Activated CD8-positive, alpha-beta T cell treated with anti-CD3 and anti-CD28 coated beads for 36 hours (primary cell): ENCODE measurements at regions not wholly inside any gene's neighbourhood (a gene's known extent, or its start where the extent isn't known, plus 50 kb on each side); places are given as distances from the start of the nearest gene placed in this dataset.

Experiments
- ATAC-seq: fragments of 200-7000 bp; cut with Tn5 transposase; one replicate; pipeline ENCODE4 v1.10.0; 2021; ENCODE audit warnings: mild to moderate bottlenecking, moderate library complexity
- CTCF ChIA-PET: fragments of 350-600 bp; sonication (Branson Sonifier 250); formaldehyde crosslinking; loops from one replicate; lab custom pipeline; 2021; ENCODE audit warnings: antibody characterized with exemption; lab: Charles Lee
- POLR2A ChIA-PET: fragments of 350-600 bp; sonication (Branson Sonifier 250); formaldehyde crosslinking; loops from one replicate; lab custom pipeline; 2021; ENCODE audit warnings: antibody characterized with exemption; lab: Charles Lee
- DNase-seq: peaks from one replicate; pipeline ENCODE4 v3.0.0-alpha.2; 2020
- H3K27ac Mint-ChIP-seq: one replicate; pipeline ENCODE4 v1.8.0; 2021; ENCODE audit warnings: mild to moderate bottlenecking, mixed read lengths
- H3K27me3 Mint-ChIP-seq: one replicate; pipeline ENCODE4 v1.8.0; 2021; ENCODE audit warnings: mixed read lengths
- H3K36me3 Mint-ChIP-seq: one replicate; pipeline ENCODE4 v1.8.0; 2021; ENCODE audit warnings: low read depth, mixed read lengths
- H3K4me1 Mint-ChIP-seq: one replicate; pipeline ENCODE4 v1.8.0; 2021; ENCODE audit warnings: low read depth, mixed read lengths
- H3K4me3 Mint-ChIP-seq: one replicate; pipeline ENCODE4 v1.8.0; 2021; ENCODE audit warnings: mild to moderate bottlenecking, moderate library complexity, mixed read lengths
- H3K9me3 Mint-ChIP-seq: one replicate; pipeline ENCODE4 v1.8.0; 2021; ENCODE audit warnings: mixed read lengths
- intact Hi-C: fragments of 100-400 bp; cut with micrococcal nuclease; formaldehyde crosslinking; loops from one replicate; pipeline ENCODE4 v1.10.0; 2022
- TF ChIP-seq, protein P1 (sequence below): fragments of 200-600 bp; IDR thresholded peaks from one replicate; pipeline ENCODE4 v1.8.0; 2022; ENCODE audit warnings: antibody characterized with exemption, mild to moderate bottlenecking

DNA sequence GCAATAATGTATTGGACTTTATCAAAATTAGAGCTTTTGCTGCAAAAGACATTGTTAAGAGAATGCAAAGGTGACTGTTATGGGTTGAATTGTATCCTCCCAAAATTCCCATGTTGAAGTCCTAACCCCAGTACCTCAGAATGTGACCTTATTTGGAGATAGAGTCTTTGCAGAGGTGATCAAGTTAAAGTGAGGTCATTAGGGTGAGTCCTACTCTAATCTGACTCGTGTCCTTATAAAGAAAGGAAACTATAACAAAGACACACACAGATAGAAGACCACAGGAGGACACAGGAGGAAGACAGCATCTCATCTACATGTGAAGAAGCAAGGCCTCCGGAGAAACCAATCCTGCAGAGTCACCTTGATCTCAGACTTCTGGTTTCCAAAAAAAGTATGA is 1011.2 kb downstream of the TBC1D22A start:
- intact Hi-C loops = no loop called here
- DNase-seq = no peak
- Mint-ChIP-seq H3K9me3 (no peaks in the 10 kb centered on the region), H3K27ac (no peak overlapping the region), H3K4me1 (no peaks in the 10 kb centered on the region), H3K27me3 (peaks cover 5% of the 10 kb centered on the region), H3K4me3 (no peak overlapping the region), H3K36me3 (no peaks in the 10 kb centered on the region)
- no peak for ATAC-seq
- TF ChIP-seq, protein P1, sequence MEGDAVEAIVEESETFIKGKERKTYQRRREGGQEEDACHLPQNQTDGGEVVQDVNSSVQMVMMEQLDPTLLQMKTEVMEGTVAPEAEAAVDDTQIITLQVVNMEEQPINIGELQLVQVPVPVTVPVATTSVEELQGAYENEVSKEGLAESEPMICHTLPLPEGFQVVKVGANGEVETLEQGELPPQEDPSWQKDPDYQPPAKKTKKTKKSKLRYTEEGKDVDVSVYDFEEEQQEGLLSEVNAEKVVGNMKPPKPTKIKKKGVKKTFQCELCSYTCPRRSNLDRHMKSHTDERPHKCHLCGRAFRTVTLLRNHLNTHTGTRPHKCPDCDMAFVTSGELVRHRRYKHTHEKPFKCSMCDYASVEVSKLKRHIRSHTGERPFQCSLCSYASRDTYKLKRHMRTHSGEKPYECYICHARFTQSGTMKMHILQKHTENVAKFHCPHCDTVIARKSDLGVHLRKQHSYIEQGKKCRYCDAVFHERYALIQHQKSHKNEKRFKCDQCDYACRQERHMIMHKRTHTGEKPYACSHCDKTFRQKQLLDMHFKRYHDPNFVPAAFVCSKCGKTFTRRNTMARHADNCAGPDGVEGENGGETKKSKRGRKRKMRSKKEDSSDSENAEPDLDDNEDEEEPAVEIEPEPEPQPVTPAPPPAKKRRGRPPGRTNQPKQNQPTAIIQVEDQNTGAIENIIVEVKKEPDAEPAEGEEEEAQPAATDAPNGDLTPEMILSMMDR = no peak
- ChIA-PET CTCF (no interaction called here), POLR2A (no interaction called here)

DNA sequence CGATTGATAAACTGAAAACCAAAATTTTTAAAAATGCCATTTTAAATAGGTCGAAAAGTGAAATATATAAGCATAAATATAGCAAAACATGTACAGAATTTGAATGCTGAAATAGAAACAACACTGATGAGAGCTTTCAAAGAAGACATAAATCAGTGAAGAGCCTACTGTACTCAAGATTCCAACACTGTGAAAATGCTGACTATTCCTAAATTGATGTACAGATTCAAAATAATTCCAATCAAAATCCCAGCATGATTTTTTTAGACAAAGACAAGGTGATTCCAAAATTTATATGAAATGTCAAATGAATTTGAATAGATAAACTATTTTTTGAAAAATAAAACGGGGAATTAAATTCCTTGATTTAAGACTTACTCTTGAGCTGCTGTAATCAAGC is 1010.4 kb downstream of the TBC1D22A start:
- no peak overlapping the region for H3K27ac Mint-ChIP-seq
- H3K27me3 Mint-ChIP-seq = peaks cover 5% of the 10 kb centered on the region
- ATAC-seq (no peak), DNase-seq (no peak)
- H3K36me3 Mint-ChIP-seq = no peaks in the 10 kb centered on the region
- intact Hi-C loops = no loop called here
- H3K4me1 Mint-ChIP-seq = no peaks in the 10 kb centered on the region
- H3K4me3 Mint-ChIP-seq = no peak overlapping the region
- POLR2A ChIA-PET = no interaction called here
- H3K9me3 Mint-ChIP-seq = no peaks in the 10 kb centered on the region
- TF ChIP-seq, protein P1 = no peak
- CTCF ChIA-PET = no interaction called here

DNA sequence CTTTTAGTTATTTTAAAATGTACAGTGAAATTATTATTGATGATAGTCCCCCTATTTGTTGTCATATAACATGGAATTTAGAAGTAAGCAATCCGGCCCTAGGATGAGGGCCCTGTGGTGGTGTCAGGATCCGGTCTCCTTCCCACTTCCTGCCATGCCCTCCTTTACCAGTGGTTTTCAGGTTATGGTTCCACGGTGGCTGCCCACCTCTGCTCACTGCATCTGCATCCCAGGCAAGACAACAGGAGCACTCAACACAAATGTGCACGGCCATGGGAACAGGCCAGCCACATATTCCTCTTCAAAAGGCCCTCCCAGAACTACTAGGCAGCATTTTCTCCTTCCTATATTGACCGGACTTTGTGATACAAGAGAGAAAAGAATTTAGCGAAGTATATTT is 1007.2 kb downstream of the TBC1D22A start:
- intact Hi-C loops = no loop called here

DNA sequence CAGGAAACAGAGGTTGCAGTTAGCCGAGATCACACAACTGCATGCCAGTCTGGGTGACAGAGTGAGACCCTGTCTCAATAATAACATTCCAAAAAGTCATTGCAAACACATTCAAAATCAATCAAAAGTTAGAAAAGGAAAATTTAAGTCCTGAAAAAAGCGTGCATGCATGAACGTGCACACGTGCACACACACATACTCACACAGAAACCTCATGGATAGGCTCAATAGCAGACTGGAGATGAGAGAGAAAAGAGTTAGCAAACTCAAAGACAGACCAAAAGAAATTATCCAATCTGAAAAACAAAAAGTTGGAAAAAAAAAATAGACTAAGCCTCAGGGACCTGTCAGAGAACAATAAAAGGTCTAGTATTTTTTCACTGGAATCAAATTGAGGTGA is 1005.6 kb downstream of the TBC1D22A start:
- ChIA-PET POLR2A (no interaction called here), CTCF (no interaction called here)
- ATAC-seq = no peak
- no peaks in the 10 kb centered on the region for H3K4me1 Mint-ChIP-seq
- no peak for DNase-seq
- no peaks in the 10 kb centered on the region for H3K9me3 Mint-ChIP-seq
- TF ChIP-seq, protein P1 = no peak
- H3K27ac Mint-ChIP-seq = no peak overlapping the region
- H3K27me3 Mint-ChIP-seq = peaks cover 20% of the 10 kb centered on the region
- intact Hi-C loops = no loop called here
- H3K36me3 Mint-ChIP-seq = no peaks in the 10 kb centered on the region
- no peak overlapping the region for H3K4me3 Mint-ChIP-seq

More for the DNA sequence above, 1007.2 kb downstream of the TBC1D22A start:
- H3K4me1 Mint-ChIP-seq = no peaks in the 10 kb centered on the region
- DNase-seq (no peak), ATAC-seq (no peak)
- peaks cover 17% of the 10 kb centered on the region for H3K27me3 Mint-ChIP-seq
- H3K36me3 Mint-ChIP-seq = no peaks in the 10 kb centered on the region
- H3K27ac Mint-ChIP-seq = no peak overlapping the region
- TF ChIP-seq, protein P1 = no peak
- no peaks in the 10 kb centered on the region for H3K9me3 Mint-ChIP-seq
- ChIA-PET POLR2A (no interaction called here), CTCF (no interaction called here)
- H3K4me3 Mint-ChIP-seq = no peak overlapping the region

DNA sequence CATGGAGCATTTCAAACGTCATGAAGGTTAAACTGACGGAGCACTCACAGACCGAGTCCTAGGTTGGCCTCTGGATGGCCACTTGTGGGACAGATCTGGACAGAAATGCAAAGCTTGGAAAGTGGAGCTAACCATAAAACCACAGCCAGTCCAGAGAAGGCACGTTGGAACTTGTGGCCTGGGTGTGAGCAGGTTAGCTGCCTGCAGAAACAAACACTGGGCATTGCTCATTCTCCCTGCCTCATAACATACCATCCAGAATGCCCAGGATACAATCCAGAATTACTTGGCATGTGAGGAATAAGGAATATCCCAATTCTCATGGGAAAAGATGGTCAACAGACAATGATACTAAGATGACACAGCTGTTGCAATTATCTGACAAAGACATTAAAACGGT is 1005.0 kb downstream of the TBC1D22A start:
- H3K4me3 Mint-ChIP-seq = no peak overlapping the region
- H3K36me3 Mint-ChIP-seq = no peaks in the 10 kb centered on the region
- TF ChIP-seq, protein P1 = no peak
- H3K4me1 Mint-ChIP-seq = no peaks in the 10 kb centered on the region
- ChIA-PET CTCF (no interaction called here), POLR2A (no interaction called here)
- intact Hi-C loops = no loop called here
- ATAC-seq (no peak), DNase-seq (no peak)
- no peak overlapping the region for H3K27ac Mint-ChIP-seq
- peaks cover 20% of the 10 kb centered on the region for H3K27me3 Mint-ChIP-seq
- H3K9me3 Mint-ChIP-seq = no peaks in the 10 kb centered on the region
